GM23248 (cell line): ENCODE measurements at regions not wholly inside any gene's neighbourhood (a gene's known extent, or its start where the extent isn't known, plus 50 kb on each side); places are given as distances from the start of the nearest gene placed in this dataset.

ENCODE experiments used
- DNase-seq: peaks from one replicate; pipeline ENCODE4 v3.0.0-alpha.2; 2015
- H2AFZ ChIP-seq: fragments of 200-600 bp; sonication (generic); 2 replicates; pipeline ENCODE4 v1.6.1; 2016; ENCODE audit warnings: antibody characterized with exemption
- H3F3A ChIP-seq: fragments of 200-600 bp; sonication (generic); 2 replicates; pipeline ENCODE4 v1.6.1; 2016; ENCODE audit warnings: mild to moderate bottlenecking, antibody characterized with exemption, mixed run types; ENCODE audit not compliant: insufficient read depth
- H3K27ac ChIP-seq: fragments of 200-600 bp; sonication (generic); 2 replicates; pipeline ENCODE4 v1.5.1; 2016; ENCODE audit warnings: mild to moderate bottlenecking
- H3K27me3 ChIP-seq: fragments of 200-600 bp; sonication (generic); replicated peaks from 2 replicates; pipeline ENCODE4 v1.6.1; 2016; ENCODE audit warnings: mild to moderate bottlenecking; ENCODE audit not compliant: insufficient read depth
- H3K36me3 ChIP-seq: fragments of 200-600 bp; sonication (generic); 2 replicates; pipeline ENCODE4 v1.6.1; 2016; ENCODE audit warnings: low read depth, mild to moderate bottlenecking
- H3K4me1 ChIP-seq: fragments of 200-600 bp; sonication (generic); 2 replicates; pipeline ENCODE4 v1.6.1; 2016; ENCODE audit warnings: mild to moderate bottlenecking; ENCODE audit not compliant: insufficient read depth
- H3K4me2 ChIP-seq: fragments of 200-600 bp; sonication (generic); one replicate; pipeline ENCODE4 v1.6.1; 2016; ENCODE audit warnings: mild to moderate bottlenecking; ENCODE audit not compliant: unreplicated experiment
- H3K4me3 ChIP-seq: fragments of 200-600 bp; sonication (generic); 2 replicates; pipeline ENCODE4 v1.5.1; 2016; ENCODE audit warnings: mild to moderate bottlenecking
- H3K79me2 ChIP-seq: fragments of 200-600 bp; sonication (generic); 2 replicates; pipeline ENCODE4 v1.6.1; 2016; ENCODE audit warnings: mild to moderate bottlenecking; ENCODE audit not compliant: insufficient read depth
- H3K9ac ChIP-seq: fragments of 200-600 bp; sonication (generic); 2 replicates; pipeline ENCODE4 v1.6.1; 2016; ENCODE audit warnings: mild to moderate bottlenecking
- H3K9me2 ChIP-seq: fragments of 200-600 bp; sonication (generic); 2 replicates; pipeline ENCODE4 v1.6.1; 2016; ENCODE audit warnings: mixed run types, mild to moderate bottlenecking, moderate library complexity; ENCODE audit not compliant: insufficient read depth
- H3K9me3 ChIP-seq: fragments of 200-600 bp; sonication (generic); one replicate; pipeline ENCODE4 v1.6.1; 2017; ENCODE audit warnings: low read depth
- H4K20me1 ChIP-seq: fragments of 200-600 bp; sonication (generic); 2 replicates; pipeline ENCODE4 v1.6.0; 2016; ENCODE audit not compliant: insufficient read depth
- EZH2 ChIP-seq: fragments of 200-600 bp; sonication (generic); IDR thresholded peaks from 2 replicates; pipeline ENCODE4 v1.6.1; 2018; ENCODE audit warnings: antibody characterized with exemption, mild to moderate bottlenecking; ENCODE audit not compliant: insufficient read depth, poor library complexity, severe bottlenecking
- EZH2phosphoT487 ChIP-seq: fragments of 200-600 bp; sonication (generic); IDR thresholded peaks from 2 replicates; pipeline ENCODE4 v1.6.1; 2018; ENCODE audit warnings: antibody characterized with exemption, moderate library complexity, mild to moderate bottlenecking, low read depth; ENCODE audit not compliant: insufficient read depth
- WGBS, 2 experiments: methylation state at CpG; one replicate each; pipeline ENCODE4 v1.1.6; 2015 to 2017; ENCODE audit warnings: low lambda C conversion rate in 2 of 2, low coverage in 1 of 2; ENCODE audit errors: missing lambda C conversion rate in 2 of 2; 5-methylcytosine and 5-hydroxymethylcytosine counted together
- in situ Hi-C: fragments of 300-500 bp; cut with MboI; formaldehyde crosslinking; loops from 2 replicates; pipeline ENCODE4 v1.15.0; 2020

DNA sequence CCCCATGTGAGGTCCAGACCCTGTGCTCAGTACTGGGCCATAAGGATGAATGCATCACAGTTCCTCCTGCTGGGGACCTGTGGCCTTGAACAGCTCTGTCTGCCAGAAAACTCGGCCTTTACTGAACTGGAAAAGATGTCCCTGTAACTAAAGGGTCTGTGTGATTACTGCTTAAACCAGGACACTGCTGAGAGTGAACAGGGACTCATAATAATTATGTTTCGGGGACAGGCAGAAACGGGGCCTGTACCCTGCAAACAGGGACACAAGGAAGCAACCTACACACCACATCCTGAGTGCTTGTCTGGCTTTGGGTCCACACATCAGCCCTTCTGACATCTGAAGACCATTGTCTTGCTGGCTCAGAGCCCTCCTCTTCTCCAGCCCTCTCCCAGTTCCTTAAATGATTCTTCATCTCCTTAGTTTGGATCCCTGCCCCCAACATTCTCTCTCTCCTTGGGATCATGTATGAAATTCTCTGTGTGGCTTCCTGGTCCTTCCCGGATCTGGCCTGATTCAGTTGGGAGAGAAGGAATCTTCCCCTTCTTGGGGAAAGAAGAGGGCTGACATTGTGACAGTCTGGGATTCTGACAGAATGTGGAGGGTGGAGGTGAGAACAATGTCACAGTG, 248.0 kb downstream of the MYCN start:
- H3K27ac ChIP-seq, result no peak overlapping the region
- no peaks in the 10 kb centered on the region for H3K79me2 ChIP-seq
- H3K36me3 ChIP-seq, result no peaks in the 10 kb centered on the region
- no peaks in the 10 kb centered on the region for H4K20me1 ChIP-seq
- no peak overlapping the region for H2AFZ ChIP-seq
- DNase-seq, result no peak
- 15 to 17% methylated on average over 4 of the region's 4 CpGs for WGBS, 2 experiments
- in situ Hi-C loops, result no loop called here
- no peak overlapping the region for H3K4me3 ChIP-seq
- H3K9me3 ChIP-seq, result no peaks in the 10 kb centered on the region
- H3K27me3 ChIP-seq, result no peaks in the 10 kb centered on the region
- TF ChIP-seq EZH2phosphoT487, result no peak
- TF ChIP-seq EZH2, result no peak
- no peak overlapping the region for H3K4me2 ChIP-seq
- no peaks in the 10 kb centered on the region for H3K9me2 ChIP-seq
- no peak overlapping the region for H3K9ac ChIP-seq
- no peaks in the 10 kb centered on the region for H3F3A ChIP-seq
- H3K4me1 ChIP-seq, result no peaks in the 10 kb centered on the region

DNA sequence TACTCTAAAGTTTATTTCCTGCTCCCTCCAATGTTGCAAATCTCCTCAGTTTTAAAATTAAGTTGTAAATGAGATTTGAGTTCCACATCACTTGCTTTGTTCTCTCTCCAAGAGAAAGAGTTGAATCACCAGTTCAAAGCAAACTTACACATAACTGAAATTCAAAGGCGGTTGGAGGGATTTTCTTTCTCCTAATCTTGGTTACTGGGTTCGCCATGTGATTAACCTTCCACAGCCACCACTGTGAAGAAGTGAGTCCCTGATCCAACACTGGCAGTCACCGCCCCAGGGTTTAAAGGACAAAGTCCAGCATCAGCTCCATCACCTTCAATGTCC, 247.1 kb downstream of the MYCN start:
- Histone ChIP-seq H2AFZ (no peak overlapping the region), H3K27ac (no peak overlapping the region), H3K4me3 (no peak overlapping the region), H3K36me3 (no peaks in the 10 kb centered on the region), H3K4me1 (no peaks in the 10 kb centered on the region), H4K20me1 (no peaks in the 10 kb centered on the region), H3F3A (no peaks in the 10 kb centered on the region), H3K9me2 (no peaks in the 10 kb centered on the region), H3K79me2 (no peaks in the 10 kb centered on the region), H3K9me3 (no peaks in the 10 kb centered on the region), H3K9ac (no peak overlapping the region), H3K27me3 (no peaks in the 10 kb centered on the region), H3K4me2 (no peak overlapping the region)
- TF ChIP-seq EZH2phosphoT487 (no peak), EZH2 (no peak)
- no peak for DNase-seq
- WGBS, 2 experiments, result 12 to 22% methylated on average over 3 of the region's 3 CpGs
- in situ Hi-C loops, result no loop called here

DNA sequence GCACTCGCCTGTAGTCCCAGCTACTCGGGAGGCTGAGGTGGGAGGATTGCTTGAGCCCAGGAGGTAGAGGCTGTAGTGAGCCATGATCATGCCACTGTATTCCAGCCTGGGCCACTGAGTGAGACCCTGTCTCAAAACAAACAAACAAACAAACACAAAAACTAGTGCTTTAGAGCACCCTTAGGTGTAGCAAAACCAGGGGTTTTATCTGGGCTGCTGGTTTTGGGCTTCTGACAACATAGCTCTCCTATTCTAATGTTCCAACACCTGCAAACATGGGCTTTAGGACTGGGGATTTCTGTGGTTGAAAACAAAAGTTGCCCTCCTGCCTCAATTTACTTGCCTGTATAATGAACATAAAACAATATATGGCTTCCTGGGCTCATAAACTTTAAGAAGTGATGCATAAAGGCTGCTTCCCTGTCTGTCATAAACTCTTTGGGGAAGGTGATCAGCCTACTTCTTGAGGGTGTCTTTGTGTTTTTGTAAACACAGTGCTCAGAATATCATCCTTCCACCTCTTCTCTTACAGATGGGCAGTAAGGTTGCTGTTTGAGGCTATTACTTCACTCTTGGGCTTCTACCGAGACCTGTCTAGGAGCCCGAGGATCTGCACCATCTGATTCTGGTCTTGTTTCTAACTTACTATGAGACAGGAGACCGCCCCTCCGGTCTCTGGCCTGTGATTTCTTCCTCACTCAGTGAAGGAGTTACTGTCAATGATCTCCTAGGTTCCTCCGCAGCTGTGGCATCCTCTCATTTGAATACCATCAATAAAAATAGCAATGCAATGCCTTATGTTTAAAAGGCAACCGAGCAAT, 246.5 kb downstream of the MYCN start:
- no peaks in the 10 kb centered on the region for H3K79me2 ChIP-seq
- no peaks in the 10 kb centered on the region for H3K36me3 ChIP-seq
- no peak for TF ChIP-seq EZH2phosphoT487
- TF ChIP-seq EZH2, result no peak
- H2AFZ ChIP-seq, result no peak overlapping the region
- no peaks in the 10 kb centered on the region for H3K4me1 ChIP-seq
- no peak overlapping the region for H3K9ac ChIP-seq
- no peaks in the 10 kb centered on the region for H3K27me3 ChIP-seq
- H3K4me2 ChIP-seq, result no peak overlapping the region
- WGBS, 2 experiments, result 19 to 29% methylated on average over 8 of the region's 8 CpGs
- in situ Hi-C loops, result no loop called here
- H3K27ac ChIP-seq, result no peak overlapping the region
- no peak for DNase-seq
- H3K4me3 ChIP-seq, result no peak overlapping the region
- no peaks in the 10 kb centered on the region for H3K9me2 ChIP-seq
- H3K9me3 ChIP-seq, result no peaks in the 10 kb centered on the region
- H3F3A ChIP-seq, result no peaks in the 10 kb centered on the region
- no peaks in the 10 kb centered on the region for H4K20me1 ChIP-seq

DNA sequence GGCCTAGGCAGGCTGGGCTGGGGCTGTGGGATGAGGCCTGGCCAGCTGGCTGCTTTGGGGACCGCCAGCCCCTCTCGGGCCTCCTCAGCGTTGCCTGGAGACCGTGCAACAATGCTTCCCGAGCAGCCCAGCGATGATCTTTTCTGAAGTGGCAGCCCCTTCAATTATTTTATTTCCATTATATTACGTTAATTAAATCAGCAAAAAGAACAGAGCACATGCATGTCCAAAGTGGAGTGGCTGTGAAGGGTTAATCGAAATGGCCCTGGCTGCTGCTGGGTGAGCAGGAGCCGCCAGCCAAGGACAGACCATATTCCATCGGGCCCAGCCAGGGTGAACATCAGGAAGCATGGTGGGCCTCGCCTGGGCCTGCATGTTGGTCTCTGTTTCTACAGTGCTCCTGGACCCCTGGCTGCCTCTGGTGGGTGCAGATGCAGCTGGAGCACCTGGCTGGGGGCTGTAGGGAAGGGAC, 245.5 kb downstream of the MYCN start:
- Histone ChIP-seq H3K4me2 (no peak overlapping the region), H3K4me3 (no peak overlapping the region), H3K79me2 (no peaks in the 10 kb centered on the region), H2AFZ (no peak overlapping the region), H3K4me1 (no peaks in the 10 kb centered on the region), H3K9me2 (no peaks in the 10 kb centered on the region), H4K20me1 (no peaks in the 10 kb centered on the region), H3K36me3 (no peaks in the 10 kb centered on the region), H3K27me3 (no peaks in the 10 kb centered on the region), H3K9me3 (no peaks in the 10 kb centered on the region), H3K27ac (no peak overlapping the region), H3F3A (no peaks in the 10 kb centered on the region), H3K9ac (no peak overlapping the region)
- no peak for TF ChIP-seq EZH2
- no peak for TF ChIP-seq EZH2phosphoT487
- in situ Hi-C loops, result no loop called here
- no peak for DNase-seq
- 41 to 43% methylated on average over 11 of the region's 11 CpGs for WGBS, 2 experiments
